ENCODE measurements at regions not wholly inside any gene's neighbourhood (a gene's known extent, or its start where the extent isn't known, plus 50 kb on each side); places are given as distances from the start of the nearest gene placed in this dataset.

- TF ChIP-seq CTCF (IDR thresholded peaks at IDR 0.05; ENCODE audit: low read depth, low read length) (no peak), EZH2phosphoT487 (IDR thresholded peaks at IDR 0.05; ENCODE audit: low read depth) (no peak)
Measured at GRCh38 chr15:39365873-39366272, 215.0 kb upstream of the THBS1 start.

All from OCI-LY3 (cell line).